DMS 273 (cell line): ENCODE measurements at regions not wholly inside any gene's neighbourhood (a gene's known extent, or its start where the extent isn't known, plus 50 kb on each side); places are given as distances from the start of the nearest gene placed in this dataset.
A peak's percentile ranks its signal among the peaks of the same experiment; 100 is the strongest.
"Not testable (repeated sequence)": the region's sequence is repeated elsewhere in the genome, so short reads cannot be mapped to it uniquely, and the experiment has no call there.

Source experiments
- DNase-seq: peaks from one replicate; lab custom pipeline; 2025; ENCODE audit not compliant: unreplicated experiment; lab: John Stamatoyannopoulos, UW

DNA sequence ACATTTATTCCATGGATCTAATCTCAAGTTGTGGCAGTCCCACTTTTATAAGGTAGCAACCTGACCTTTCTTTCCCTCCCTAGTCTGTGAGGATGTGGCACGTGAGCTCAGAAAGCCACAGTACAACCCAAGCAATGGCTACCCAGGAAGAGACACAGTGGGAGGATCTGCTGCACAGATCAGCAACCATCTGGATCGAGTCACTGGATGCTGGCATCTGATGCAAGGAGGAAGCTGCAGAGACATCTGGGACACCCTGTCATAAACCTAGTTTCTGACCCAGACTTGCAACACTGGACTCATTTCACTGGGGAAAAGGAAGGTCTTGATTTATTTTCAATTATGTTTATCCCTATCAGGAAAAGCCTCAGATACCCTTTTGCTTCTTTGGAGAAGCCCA lies 327.1 kb downstream of the PAPSS1 start:
- no peak for DNase-seq

DNA sequence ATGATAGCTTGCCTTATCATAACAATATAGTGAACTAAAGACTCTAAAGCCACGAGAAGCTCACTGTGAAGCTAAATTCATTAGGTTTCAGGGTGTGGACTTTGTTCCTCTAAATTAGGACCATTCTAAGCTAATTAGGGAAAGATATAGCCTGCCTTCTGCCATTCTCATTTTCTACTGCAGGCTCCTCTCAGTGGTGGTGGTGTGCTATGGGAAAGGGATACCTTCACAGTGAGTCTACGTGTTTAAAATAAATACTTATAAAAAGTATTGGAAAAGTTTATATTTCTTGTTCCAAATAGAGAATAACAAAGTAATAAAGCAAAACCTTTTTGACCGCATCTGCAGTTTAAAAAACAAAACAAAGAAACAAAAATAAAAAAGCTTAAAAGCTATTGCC lies 327.7 kb downstream of the PAPSS1 start:
- no peak for DNase-seq

DNA sequence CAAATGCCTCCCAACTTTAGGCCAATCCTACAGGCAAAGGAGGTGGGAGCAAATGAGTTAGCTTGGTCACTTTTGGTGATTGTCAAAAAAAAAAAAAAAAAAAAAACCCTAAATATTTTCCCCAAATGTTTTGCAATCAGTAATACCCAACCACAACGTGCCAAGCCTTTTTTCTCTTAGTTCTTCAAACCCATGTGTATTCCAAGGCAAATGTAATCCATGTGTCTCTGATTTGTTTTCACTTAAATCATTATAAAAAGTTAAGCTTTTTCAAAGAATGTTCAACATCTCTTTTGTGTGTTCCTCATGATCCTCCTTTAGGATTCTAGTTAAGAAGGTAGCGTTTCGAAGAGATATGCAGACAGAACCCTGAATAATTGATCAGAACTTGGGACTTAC lies 328.4 kb downstream of the PAPSS1 start:
- DNase-seq = no peak

DNA sequence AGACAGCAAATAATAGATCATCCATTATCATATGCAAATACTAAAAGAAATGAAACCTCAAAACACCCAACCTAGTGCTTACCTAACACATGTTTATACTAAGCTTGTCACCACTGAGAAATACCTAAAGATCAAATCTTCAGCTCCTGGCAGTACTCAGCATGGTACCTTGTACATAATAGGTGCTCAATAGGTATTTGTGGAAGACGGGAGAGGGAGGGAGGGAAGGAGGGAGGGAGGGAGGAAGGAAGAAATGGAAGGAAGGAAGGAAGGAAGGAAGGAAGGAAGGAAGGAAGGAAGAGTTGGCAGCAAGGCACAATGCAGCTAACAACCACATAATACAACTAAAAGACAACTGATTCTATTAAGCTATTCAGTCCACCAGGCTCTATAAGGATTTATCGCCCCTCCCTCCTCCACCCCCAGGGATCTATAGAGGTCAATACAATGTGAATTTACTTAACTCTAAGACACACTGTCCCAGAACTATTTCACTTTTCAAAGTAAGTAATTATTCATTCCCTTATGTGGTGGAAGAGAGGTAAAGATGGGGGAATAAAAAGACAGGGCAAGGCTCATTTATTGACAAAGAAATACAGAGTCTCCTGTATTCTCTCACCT lies 328.9 kb downstream of the PAPSS1 start:
- DNase-seq = no peak

DNA sequence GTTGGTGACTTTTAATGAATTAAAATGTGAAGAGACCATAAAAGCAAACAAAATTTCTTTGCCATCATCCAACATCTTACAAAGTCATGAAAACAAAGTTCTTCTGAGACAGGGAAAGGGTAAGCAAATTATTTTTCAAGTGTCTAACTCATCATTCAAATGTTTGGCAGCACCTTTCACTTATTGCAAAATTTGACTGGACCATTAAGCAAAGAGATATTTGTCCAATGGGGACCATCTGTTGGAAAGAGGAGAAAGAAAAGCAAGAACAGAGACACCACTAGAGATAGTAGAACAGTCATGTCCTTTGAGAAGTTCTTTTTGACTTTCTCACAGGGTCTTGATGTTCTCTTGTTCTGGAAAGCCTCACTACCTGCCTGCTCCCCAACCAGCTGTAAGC lies 330.1 kb downstream of the PAPSS1 start:
- DNase-seq = no peak

DNA sequence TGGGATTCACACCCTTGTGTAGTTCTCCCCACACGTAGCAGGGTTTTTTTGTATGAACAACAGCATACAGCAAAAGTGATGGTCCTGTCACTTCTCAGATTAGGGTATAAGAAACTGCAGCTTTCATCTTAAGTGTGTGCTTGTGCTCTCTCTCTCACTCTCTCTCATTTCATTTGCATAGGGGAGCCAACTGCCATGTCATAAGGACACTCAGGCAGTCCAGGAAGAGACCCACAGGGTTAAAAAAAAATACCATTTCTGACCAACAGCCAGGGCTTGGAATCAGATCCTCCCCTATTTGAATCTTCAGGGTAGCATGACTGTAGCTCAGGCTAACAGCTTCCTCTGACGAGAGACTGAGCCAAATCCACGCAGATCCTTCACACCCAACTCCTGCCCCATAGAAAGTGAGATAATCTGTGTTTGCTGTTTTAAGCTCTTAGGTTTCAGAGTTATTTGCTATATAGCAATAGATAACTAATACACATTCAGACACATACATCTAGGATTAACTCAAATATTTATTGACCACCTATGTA lies 331.2 kb downstream of the PAPSS1 start:
- DNase-seq = no peak

DNA sequence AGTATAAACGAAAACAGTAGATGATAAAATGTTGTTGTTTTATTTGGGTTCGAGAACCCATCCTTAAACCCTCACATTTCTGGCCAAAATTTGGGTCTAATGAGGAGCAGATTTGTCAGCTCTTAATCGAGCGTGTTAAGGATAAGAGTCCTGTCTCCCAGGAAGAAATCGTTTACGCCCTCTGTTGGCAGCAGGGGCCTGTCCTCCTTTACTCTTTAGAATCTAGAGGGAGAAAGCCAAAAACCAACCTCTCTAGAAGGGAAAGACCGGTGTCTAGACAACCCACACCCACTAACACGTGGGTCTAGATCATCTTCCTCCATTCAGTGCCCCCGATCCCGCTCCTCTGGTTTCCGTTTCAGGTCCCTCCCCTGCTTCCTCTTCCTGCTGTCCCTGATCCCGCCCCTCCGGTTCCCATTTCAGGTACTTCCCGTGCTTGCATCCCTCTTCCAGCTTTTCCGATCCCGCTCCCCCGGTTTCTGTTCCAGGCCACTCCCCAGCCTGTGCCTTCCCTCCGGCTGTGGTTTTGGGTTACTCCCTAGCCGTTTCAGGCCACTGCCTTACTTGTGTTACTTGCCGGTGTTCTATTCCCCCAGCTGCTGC lies 339.1 kb downstream of the PAPSS1 start:
- peak; percentile 17 for DNase-seq

DNA sequence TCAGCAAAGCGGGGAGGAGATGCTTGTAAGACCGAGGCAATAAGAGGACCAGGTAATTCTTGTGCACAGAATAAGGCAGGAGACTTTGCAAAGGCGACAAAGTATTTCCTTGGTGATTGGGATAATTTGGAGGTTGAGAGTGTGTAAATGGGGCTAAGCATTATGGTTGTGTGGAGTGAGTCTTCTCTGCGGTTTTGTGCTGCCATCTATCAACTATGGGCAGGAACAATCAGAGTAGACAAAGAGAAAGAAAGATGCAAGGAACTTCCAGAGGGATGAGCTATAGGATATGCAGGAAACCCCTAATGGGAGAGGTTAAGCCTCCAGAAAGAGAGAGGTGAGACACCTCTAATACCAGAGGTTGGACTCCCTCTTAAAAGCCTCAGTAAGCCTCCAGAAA lies 339.8 kb downstream of the PAPSS1 start:
- DNase-seq = no peak

DNA sequence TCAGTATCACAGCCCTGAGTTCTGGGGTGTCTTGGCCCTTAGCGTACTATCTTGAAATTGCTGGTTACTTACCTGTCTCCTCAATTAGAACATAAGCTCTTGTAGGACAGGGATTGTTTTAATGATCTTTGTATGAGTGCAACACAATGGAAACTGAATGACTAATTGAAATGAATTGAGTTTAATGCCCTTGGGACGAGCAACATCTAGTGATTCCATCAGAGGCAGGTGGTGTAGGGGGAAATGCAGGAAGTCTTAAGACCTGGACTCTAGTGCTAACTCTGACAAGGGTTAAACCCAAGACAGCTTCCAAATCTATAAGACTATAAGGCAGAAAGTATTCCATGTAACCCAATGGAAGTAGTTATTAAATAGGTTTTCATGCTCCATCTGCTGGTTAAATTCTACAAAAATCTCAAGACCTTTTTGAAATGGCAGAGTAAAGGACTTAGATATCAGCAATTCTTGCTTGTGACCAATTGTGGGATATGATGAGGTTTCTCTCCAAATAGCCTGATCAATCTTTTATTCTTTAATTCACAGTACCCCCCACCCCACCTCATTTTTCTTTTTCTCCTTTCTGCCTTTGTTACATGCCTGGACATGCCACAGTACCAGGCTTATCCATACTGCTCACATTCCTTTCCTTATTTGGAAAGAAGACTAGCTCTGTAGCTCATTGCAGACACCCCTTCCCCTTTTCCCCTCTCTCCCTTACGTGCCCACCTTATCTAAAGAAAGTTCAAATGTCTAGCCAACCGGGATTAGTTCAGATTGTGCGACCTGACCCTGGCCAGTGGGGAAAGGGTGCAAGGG lies 340.8 kb downstream of the PAPSS1 start:
- no peak for DNase-seq

DNA sequence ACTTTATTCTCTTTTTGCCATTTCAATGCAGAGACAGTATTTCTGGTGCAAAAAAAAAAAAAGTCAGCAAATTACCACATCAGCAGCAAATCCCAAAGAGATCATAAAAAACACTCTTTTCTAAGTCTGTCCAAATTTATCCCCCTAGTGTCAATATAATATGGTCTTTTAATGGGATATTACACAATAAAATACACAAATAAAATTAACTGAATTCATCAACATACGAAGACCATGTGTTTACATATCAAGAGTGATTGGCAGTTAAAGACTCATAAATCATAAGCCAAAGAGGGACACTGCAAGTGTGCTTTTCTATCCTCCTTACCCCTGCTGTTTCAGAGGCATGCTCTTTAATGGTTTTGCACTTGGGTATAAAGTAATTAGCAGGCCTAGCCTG lies 340.2 kb upstream of the DKK2 start:
- DNase-seq = no peak

DNA sequence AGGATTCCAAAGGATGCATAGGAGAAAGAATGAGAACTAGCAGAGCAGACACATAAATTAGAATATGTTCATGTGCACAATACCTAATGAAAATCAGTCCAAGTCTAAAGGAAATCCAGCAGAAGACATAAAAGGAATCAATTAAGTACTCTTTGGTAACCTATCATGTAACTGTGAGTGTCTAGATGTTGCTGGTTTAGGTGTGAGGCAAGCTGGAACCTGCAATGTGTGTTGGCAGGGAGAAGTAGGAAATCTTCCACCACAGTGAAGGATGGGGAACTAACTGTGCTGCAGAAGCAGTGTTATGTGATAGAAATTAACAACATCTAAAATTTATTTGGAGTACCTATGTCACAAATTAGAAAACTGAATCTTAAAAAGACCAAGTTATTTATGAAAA lies 330.8 kb upstream of the DKK2 start:
- no peak for DNase-seq

DNA sequence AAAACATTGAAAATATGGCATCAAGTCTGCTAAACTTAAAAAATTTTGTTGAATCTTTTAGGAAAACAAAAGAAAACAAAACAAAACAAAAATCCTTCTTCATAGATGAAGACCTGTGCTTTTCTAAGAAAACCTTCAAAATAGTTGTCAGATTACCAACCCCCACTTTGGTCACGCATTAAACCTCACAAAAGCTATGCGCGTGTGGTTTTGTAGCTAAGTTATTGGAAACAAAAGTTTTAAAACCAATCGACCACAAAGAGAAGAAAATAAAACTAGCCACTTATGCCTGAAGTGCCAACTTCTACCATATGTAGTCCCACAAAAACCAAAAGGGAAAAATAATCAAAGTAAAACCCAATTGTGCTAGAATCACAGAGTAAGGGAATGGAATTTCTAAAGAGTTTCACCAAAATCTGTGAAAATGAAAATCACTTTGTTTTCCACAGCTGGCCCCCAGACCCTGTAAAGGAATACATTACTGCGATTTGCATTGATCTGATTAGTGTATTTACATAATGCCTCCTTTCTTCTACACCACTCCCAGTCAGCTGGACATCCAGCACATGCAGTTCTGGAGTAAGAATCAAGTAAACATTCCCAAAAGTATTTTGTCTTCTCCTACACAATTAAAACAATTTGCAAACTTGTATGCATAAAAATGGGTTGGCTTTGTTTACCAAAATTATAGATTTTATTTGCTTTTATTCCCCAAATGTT lies 330.1 kb upstream of the DKK2 start:
- no peak for DNase-seq

DNA sequence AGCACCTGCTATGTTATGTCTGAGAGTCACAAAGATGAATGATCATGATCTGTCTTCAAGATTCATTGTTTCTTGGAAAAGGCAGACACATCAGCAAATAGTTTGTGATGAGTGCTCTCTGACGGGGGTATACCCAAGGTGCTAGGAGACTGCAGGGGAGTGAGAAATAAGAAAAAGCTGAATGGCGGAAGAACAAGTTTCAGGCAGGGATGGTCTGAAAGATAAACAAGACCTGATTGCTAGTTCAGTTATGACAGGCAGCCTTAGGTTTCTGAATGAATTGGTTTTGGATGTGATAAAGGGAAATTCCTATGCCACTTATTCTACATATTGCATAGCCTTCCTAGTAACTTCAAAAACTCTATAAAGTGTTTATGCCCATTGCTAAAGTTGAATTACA lies 327.0 kb upstream of the DKK2 start:
- DNase-seq = no peak

DNA sequence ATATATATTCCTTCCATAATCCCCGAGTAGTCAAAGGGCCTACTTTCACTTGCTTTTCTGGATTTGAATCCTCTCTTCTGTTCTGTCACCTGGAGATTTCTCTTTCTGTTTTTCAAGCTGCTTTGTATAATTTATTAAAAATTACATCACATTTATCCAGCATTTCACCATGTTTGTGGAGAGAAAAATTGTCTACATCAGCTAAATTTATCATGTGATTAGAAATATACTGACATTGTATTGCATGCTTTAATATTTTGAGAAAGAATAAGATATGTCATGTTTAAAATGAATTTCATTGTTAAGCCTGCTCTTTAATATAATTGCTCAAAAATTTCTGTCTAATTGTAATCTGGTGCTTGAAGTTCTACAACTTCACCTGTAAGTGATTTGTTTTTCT lies 323.1 kb upstream of the DKK2 start:
- DNase-seq = no peak

DNA sequence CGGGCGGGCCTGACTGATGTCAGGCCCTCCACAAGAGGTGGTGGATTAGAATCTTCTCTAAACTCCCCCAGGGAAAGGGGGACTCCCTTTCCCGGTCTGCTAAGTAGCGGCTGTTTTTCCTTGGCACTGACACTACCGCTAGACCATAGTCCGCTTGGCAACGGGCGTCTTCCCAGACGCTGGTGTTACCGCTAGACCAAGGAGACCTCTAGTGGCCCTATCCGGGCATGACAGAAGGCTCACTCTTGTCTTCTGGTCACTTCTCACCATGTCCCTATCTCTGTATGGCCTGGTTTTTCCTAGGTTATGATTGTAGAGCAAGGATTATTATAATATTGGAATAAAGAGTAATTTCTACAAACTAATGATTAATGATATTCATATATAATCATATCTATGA lies 318.2 kb upstream of the DKK2 start:
- peak; percentile 2 for DNase-seq

DNA sequence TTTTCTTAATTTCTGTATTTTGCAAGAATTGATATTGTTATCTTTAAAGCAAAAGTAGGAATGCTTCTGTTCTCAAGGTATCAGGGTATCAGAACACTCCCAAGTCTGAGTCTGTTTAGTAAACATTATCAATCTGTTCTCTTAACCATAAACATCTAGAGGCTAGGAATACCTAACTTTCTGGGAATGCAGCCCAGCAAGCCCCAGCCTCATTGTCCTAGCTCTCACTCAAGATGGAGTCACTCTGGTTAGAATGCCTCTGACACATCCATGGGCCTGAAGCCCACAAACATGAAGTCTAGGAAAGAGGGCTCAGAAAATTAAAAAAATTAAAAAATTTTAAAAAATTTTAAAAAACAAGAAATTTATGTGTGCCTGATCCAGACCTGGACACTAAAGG lies 315.1 kb upstream of the DKK2 start:
- DNase-seq = no peak

DNA sequence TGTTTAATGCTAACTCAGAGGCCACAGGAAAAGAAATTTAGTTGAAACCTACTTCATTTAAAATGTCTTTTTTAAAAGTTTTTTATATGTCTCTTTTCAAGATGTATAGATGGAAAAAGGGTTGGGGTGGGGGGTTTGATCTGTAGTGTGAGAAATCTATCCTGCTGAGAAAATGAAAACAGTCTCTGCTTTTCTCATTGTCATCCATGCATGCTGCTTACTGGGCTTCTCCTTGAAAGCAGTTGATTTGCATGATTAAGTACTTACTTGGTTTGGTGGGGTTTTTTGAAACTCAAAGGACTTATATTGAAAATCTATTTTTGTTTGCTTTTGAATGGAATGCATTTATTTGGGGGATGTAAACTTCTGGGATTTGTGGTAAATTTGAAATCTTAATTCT lies 313.6 kb upstream of the DKK2 start:
- DNase-seq = no peak

DNA sequence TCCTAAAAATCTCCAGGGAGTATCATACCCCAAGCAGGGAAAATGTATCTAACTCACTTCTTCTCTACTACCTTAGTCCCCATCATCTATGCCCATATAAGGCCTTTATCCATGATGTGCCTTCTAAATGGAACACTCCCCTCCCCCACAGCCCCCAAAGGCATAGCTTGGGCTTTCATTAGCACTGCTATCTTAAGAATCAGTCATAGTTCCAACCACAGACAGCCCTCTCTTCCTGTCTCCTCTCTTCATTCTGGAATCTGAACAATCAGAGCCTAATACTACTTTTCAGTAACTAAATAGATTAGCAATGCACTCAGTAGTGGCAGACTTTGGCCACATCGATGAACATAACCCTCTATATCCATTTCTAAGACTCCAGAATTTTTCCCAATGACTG lies 313.2 kb upstream of the DKK2 start:
- DNase-seq = no peak

DNA sequence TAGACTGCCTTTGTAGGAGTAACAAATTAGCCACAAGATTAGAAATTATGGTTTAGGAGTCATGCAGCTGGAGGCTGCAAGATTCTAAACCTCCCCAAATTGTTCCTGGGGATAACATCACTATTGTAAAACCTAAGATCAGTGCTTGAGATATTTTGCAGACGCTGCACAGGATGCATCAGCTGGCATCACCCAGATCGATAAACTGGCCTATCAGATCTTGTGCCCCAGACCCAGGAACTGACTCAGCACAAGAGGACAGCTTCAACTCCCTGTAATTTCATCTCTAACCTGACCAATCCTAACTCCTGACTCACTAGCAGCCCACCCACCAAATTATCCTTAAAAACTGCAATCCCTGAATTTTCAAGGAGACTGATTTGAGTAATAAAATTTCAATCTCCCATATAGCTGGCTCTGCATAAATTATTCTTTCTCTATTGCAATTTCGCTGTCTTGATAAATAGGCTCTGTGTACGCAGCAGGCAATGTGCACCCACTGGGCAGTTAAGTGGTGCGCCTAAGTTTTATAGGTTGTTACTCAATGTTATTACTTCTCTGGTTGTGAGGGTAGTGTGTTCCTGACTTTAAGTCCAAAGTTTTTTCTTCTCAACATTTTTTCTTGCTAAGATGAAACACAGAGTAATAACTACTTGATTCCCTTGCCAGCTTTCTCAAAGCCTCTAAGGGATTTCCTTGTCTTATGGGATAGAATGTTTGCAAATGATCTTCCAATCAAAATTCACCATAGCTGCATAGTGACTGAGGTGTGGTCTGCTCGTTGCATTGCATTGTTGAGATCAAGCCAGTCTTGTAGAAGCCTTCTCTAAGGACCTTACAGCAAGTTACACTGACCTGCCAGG lies 312.3 kb upstream of the DKK2 start:
- no peak for DNase-seq

DNA sequence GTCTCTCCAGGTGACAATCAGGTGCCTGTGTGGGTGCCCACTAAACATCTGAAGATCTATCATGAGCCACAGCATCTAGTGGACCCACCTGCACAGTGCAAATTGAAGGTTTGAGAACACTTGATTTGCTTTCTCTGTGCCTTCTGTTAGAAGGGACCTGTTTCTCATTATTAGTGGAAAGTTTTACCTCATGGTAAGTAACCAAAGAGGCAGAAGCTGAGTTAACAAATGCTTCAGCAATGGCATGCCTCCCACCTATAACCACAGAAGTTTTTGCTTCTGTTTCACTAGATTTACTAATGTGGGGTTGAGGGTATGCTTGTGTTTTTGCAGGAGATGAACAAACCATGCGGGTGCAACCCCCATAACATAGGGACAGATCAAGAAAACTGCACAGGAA lies 297.4 kb upstream of the DKK2 start:
- no peak for DNase-seq

DNA sequence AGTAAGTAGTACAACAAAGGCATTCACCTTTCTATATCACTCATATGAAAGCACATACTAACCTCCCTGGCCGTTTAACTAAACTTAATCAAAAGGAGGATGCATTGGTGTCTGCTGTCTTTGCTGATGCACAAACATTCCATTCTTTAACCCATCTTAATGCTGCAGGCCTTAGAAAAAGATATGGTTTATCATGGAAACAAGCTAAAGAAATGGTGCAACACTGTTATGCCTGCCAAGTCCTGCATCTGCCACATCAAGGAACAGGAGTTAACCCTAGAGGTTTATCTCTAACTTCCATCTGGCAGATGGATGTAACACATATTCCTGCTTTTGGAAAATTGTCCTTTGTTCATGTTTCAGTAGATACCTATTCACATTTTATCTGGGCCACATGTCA lies 296.5 kb upstream of the DKK2 start:
- not testable (repeated sequence) for DNase-seq
